ENCODE measurements at regions not wholly inside any gene's neighbourhood (a gene's known extent, or its start where the extent isn't known, plus 50 kb on each side); places are given as distances from the start of the nearest gene placed in this dataset.

DNA sequence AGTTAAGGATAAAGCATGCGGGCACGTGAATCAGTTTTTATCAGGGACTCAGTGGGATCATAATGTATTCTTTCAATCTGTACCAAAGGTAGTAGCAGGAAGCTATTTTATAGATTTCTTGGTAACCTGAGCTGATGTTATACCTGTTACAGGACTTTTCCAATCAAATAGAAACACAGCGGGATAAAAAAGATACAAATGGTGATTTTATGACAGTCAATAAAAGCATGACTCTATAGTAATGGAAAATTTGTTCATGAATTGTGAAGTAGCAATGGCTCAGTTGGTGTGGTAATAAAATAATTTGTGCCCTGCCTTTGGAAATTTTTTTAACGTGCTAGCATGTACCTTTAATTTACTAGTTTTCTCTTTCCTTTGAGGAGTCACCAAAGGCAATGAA lies 300.7 kb upstream of the CELF2 start:
- Histone ChIP-seq H3K9me3 (ENCODE audit: insufficient read depth, low read depth, low read length) (no peaks in the 10 kb centered on the region), H3K4me3 (ENCODE audit: insufficient read depth, low read depth, low read length) (no peak overlapping the region), H2AFZ (ENCODE audit: low read depth, low read length) (no peak overlapping the region), H3K27ac (ENCODE audit: low read depth, low read length) (no peak overlapping the region), H3K4me2 (ENCODE audit: low read length) (no peak overlapping the region), H4K20me1 (ENCODE audit: insufficient read depth, low read length) (no peaks in the 10 kb centered on the region), H3K27me3 (ENCODE audit: insufficient read depth, low read length) (no peaks in the 10 kb centered on the region), H3K9ac (ENCODE audit: low read length) (no peak overlapping the region), H3K4me1 (ENCODE audit: insufficient read depth, low read length) (no peaks in the 10 kb centered on the region), H3K36me3 (ENCODE audit: insufficient read depth, low read length) (no peaks in the 10 kb centered on the region), H3K79me2 (ENCODE audit: insufficient read depth, low read length) (no peaks in the 10 kb centered on the region)
- no peak overlapping the region for H3K27ac Mint-ChIP-seq (ENCODE audit: unreplicated experiment)
- FAIRE-seq (no peak), DNase-seq (ENCODE audit: low read depth) (no peak)
- H3K27me3 Mint-ChIP-seq (ENCODE audit: low read depth, unreplicated experiment), result peaks cover 4% of the 10 kb centered on the region
- H3K4me3 Mint-ChIP-seq (ENCODE audit: unreplicated experiment), result no peak overlapping the region
- H3K36me3 Mint-ChIP-seq (ENCODE audit: low read depth, unreplicated experiment), result no peaks in the 10 kb centered on the region
- H3K4me1 Mint-ChIP-seq (ENCODE audit: low read depth, unreplicated experiment), result no peaks in the 10 kb centered on the region
- no peak for TF ChIP-seq EZH2 (IDR thresholded peaks at IDR 0.05; ENCODE audit: insufficient read depth, low read length)
- TF ChIP-seq, protein P1, sequence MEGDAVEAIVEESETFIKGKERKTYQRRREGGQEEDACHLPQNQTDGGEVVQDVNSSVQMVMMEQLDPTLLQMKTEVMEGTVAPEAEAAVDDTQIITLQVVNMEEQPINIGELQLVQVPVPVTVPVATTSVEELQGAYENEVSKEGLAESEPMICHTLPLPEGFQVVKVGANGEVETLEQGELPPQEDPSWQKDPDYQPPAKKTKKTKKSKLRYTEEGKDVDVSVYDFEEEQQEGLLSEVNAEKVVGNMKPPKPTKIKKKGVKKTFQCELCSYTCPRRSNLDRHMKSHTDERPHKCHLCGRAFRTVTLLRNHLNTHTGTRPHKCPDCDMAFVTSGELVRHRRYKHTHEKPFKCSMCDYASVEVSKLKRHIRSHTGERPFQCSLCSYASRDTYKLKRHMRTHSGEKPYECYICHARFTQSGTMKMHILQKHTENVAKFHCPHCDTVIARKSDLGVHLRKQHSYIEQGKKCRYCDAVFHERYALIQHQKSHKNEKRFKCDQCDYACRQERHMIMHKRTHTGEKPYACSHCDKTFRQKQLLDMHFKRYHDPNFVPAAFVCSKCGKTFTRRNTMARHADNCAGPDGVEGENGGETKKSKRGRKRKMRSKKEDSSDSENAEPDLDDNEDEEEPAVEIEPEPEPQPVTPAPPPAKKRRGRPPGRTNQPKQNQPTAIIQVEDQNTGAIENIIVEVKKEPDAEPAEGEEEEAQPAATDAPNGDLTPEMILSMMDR (IDR thresholded peaks at IDR 0.05; ENCODE audit: insufficient read depth, low read depth, low read length), result no peak
- H3K9me3 Mint-ChIP-seq (ENCODE audit: unreplicated experiment), result no peaks in the 10 kb centered on the region

DNA sequence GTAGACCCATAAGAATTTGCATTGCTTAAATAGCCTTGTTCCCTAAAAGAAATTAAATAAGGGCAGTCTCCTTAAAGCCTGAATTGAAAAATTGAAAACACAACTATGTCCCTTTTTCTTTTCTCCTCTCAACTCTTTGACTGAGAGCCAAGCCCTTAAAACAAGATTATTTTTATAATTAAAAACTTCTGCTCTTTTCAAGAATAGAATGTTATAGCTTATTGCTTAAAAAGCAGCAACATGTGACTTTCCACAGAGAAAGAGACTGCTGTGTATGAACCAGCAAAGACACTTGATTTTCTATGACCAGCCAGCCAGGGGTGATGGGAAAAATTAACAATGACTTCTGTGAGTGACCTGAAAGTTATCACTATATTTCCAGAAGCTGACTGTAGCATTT lies 295.2 kb upstream of the CELF2 start:
- no peak for DNase-seq (ENCODE audit: low read depth)
- no peaks in the 10 kb centered on the region for H3K36me3 ChIP-seq (ENCODE audit: insufficient read depth, low read length)
- no peak overlapping the region for H3K4me3 ChIP-seq (ENCODE audit: insufficient read depth, low read depth, low read length)
- Mint-ChIP-seq H3K9me3 (ENCODE audit: unreplicated experiment) (no peaks in the 10 kb centered on the region), H3K27ac (ENCODE audit: unreplicated experiment) (no peak overlapping the region), H3K36me3 (ENCODE audit: low read depth, unreplicated experiment) (no peaks in the 10 kb centered on the region), H3K27me3 (ENCODE audit: low read depth, unreplicated experiment) (no peaks in the 10 kb centered on the region), H3K4me3 (ENCODE audit: unreplicated experiment) (no peak overlapping the region), H3K4me1 (ENCODE audit: low read depth, unreplicated experiment) (no peaks in the 10 kb centered on the region)
- H3K27ac ChIP-seq (ENCODE audit: low read depth, low read length), result no peak overlapping the region
- no peaks in the 10 kb centered on the region for H3K4me1 ChIP-seq (ENCODE audit: insufficient read depth, low read length)
- H3K4me2 ChIP-seq (ENCODE audit: low read length), result no peak overlapping the region
- no peaks in the 10 kb centered on the region for H3K27me3 ChIP-seq (ENCODE audit: insufficient read depth, low read length)
- H3K9me3 ChIP-seq (ENCODE audit: insufficient read depth, low read depth, low read length), result no peaks in the 10 kb centered on the region
- no peaks in the 10 kb centered on the region for H4K20me1 ChIP-seq (ENCODE audit: insufficient read depth, low read length)
- no peak for TF ChIP-seq EZH2 (IDR thresholded peaks at IDR 0.05; ENCODE audit: insufficient read depth, low read length)
- TF ChIP-seq, protein P1 (IDR thresholded peaks at IDR 0.05; ENCODE audit: insufficient read depth, low read depth, low read length), result no peak
- H3K9ac ChIP-seq (ENCODE audit: low read length), result no peak overlapping the region
- FAIRE-seq, result no peak
- H3K79me2 ChIP-seq (ENCODE audit: insufficient read depth, low read length), result no peaks in the 10 kb centered on the region
- H2AFZ ChIP-seq (ENCODE audit: low read depth, low read length), result no peak overlapping the region

DNA sequence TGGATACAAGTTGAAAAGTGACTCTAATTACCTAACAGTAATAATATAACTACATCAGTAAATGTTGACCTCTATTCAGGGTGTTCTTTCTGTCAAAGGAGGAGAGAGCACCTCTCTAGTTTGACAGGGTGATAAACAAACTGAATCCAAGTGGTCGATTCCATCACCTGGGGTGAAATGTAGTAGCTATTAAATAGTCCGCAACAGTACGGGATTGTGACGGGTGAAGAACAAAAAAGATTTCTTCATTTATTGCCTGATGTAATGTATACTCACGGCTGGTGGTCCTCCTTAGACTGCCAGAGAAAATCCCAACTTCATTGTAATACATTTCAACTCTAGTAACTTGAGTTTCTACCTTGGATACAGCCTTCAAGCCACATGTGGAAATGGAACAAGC lies 292.5 kb upstream of the CELF2 start:
- no peak for FAIRE-seq

More for the DNA sequence above, 292.5 kb upstream of the CELF2 start:
- Mint-ChIP-seq H3K4me3 (ENCODE audit: unreplicated experiment) (no peak overlapping the region), H3K27ac (ENCODE audit: unreplicated experiment) (no peak overlapping the region), H3K27me3 (ENCODE audit: low read depth, unreplicated experiment) (no peaks in the 10 kb centered on the region), H3K36me3 (ENCODE audit: low read depth, unreplicated experiment) (no peaks in the 10 kb centered on the region), H3K9me3 (ENCODE audit: unreplicated experiment) (no peaks in the 10 kb centered on the region), H3K4me1 (ENCODE audit: low read depth, unreplicated experiment) (no peaks in the 10 kb centered on the region)
- Histone ChIP-seq H3K36me3 (ENCODE audit: insufficient read depth, low read length) (no peaks in the 10 kb centered on the region), H3K4me3 (ENCODE audit: insufficient read depth, low read depth, low read length) (no peak overlapping the region), H3K79me2 (ENCODE audit: insufficient read depth, low read length) (no peaks in the 10 kb centered on the region), H3K27me3 (ENCODE audit: insufficient read depth, low read length) (no peaks in the 10 kb centered on the region), H3K4me2 (ENCODE audit: low read length) (no peak overlapping the region), H2AFZ (ENCODE audit: low read depth, low read length) (no peak overlapping the region), H3K4me1 (ENCODE audit: insufficient read depth, low read length) (no peaks in the 10 kb centered on the region), H3K9me3 (ENCODE audit: insufficient read depth, low read depth, low read length) (no peaks in the 10 kb centered on the region), H4K20me1 (ENCODE audit: insufficient read depth, low read length) (no peaks in the 10 kb centered on the region), H3K27ac (ENCODE audit: low read depth, low read length) (no peak overlapping the region), H3K9ac (ENCODE audit: low read length) (no peak overlapping the region)
- TF ChIP-seq, protein P1 (IDR thresholded peaks at IDR 0.05; ENCODE audit: insufficient read depth, low read depth, low read length), result no peak
- TF ChIP-seq EZH2 (IDR thresholded peaks at IDR 0.05; ENCODE audit: insufficient read depth, low read length), result no peak
- DNase-seq (ENCODE audit: low read depth), result no peak
